ENCODE measurements at regions not wholly inside any gene's neighbourhood (a gene's known extent, or its start where the extent isn't known, plus 50 kb on each side); places are given as distances from the start of the nearest gene placed in this dataset.

DNA sequence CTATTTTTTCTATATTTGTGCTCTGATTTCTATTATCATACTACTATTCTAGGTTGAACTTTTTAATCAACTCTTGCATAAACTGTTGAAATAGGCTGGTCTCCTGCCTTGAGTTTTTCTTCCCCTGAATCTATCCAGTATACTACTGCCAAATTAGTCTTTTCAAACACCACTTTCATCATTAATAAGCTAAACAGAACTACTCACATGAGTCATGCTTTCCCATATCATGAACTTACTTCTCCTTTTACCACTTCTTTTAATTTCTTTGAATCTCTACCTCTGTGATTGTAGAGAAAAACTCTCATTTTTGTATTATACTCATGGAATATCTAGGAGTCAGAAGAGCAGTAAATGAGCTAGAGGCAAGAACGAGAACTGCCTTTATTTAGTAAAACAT, 340.3 kb upstream of the PDE3A start:
- DNase-seq (ENCODE audit: extremely low spot score) = no peak
- TF ChIP-seq FOXM1 (IDR thresholded peaks at IDR 0.05; ENCODE audit: borderline replicate concordance) (no peak), TARDBP (IDR thresholded peaks at IDR 0.05) (no peak), SP1 (IDR thresholded peaks at IDR 0.05) (no peak), NFRKB (IDR thresholded peaks at IDR 0.05) (no peak)
- ChIA-PET POLR2A (no interaction called here), CTCF (no interaction called here)

DNA sequence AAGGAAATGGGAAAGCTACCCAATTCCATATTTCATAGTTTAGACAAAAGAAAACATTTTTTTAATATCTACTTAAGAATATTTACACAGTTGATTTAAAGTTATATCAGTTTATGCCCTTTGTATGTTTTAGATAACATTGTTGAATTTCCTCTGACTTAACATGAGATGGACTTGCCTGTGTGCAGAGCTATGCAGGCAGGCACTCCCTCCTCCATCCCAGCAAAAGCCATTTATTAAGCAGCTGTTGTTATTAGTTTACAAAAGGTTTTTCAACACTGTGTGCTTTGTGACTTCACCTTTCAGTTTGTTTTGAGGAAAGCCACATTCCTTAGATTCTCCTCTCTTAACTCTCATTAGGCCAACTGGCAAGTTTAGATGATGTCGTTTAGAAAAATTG, 337.5 kb upstream of the PDE3A start:
- TF ChIP-seq ELF4 (IDR thresholded peaks at IDR 0.05) = no peak
- TF ChIP-seq FOXK2 (IDR thresholded peaks at IDR 0.05) = no peak
- TF ChIP-seq CTBP1 (IDR thresholded peaks at IDR 0.05; ENCODE audit: borderline replicate concordance) = no peak
- no peak for TF ChIP-seq LEF1 (IDR thresholded peaks at IDR 0.05; ENCODE audit: borderline replicate concordance)
- TF ChIP-seq ARNT (IDR thresholded peaks at IDR 0.05) = no peak
- TF ChIP-seq ZNF384 (IDR thresholded peaks at IDR 0.05) = no peak
- no peak for TF ChIP-seq HDGF (IDR thresholded peaks at IDR 0.05; ENCODE audit: borderline replicate concordance)
- TF ChIP-seq FOXA1 (IDR thresholded peaks at IDR 0.05) = no peak
- no peak for TF ChIP-seq TARDBP (IDR thresholded peaks at IDR 0.05)
- no peak for TF ChIP-seq NFRKB (IDR thresholded peaks at IDR 0.05)
- no peak for TF ChIP-seq SP1 (IDR thresholded peaks at IDR 0.05)
- no peak for TF ChIP-seq SUZ12 (IDR thresholded peaks at IDR 0.05)
- no peak for TF ChIP-seq L3MBTL2 (conservative IDR thresholded peaks at IDR 0.05)
- TF ChIP-seq BHLHE40 (IDR thresholded peaks at IDR 0.05; ENCODE audit: borderline replicate concordance) = no peak
- TF ChIP-seq, protein P1, sequence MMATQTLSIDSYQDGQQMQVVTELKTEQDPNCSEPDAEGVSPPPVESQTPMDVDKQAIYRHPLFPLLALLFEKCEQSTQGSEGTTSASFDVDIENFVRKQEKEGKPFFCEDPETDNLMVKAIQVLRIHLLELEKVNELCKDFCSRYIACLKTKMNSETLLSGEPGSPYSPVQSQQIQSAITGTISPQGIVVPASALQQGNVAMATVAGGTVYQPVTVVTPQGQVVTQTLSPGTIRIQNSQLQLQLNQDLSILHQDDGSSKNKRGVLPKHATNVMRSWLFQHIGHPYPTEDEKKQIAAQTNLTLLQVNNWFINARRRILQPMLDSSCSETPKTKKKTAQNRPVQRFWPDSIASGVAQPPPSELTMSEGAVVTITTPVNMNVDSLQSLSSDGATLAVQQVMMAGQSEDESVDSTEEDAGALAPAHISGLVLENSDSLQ (IDR thresholded peaks at IDR 0.05) = no peak
- POLR2A ChIA-PET = no interaction called here
- CTCF ChIA-PET = no interaction called here
- no peak for DNase-seq (ENCODE audit: extremely low spot score)

DNA sequence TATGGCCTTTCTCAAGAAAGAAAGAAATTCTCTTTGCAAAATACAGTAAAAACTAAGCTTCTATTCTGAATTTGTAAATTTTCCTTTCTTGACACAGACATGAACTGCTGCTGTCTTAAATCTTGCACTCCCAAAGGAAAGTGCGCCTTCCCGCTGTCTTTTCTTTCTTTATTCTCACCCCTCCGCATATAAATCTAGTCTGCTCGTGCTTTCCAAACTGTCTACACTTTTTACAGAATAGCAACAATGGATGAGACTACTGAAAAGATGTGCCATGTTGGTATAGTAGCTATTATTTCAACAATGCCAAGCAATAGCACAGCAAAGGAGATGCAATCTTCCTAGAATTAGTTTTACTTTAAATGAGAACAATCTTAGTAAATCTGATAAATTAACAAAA, 328.8 kb upstream of the PDE3A start:
- no peak for DNase-seq (ENCODE audit: extremely low spot score)
- ChIA-PET POLR2A (no interaction called here), CTCF (no interaction called here)
- TF ChIP-seq SP1 (IDR thresholded peaks at IDR 0.05) (no peak), HDGF (IDR thresholded peaks at IDR 0.05; ENCODE audit: borderline replicate concordance) (no peak)

DNA sequence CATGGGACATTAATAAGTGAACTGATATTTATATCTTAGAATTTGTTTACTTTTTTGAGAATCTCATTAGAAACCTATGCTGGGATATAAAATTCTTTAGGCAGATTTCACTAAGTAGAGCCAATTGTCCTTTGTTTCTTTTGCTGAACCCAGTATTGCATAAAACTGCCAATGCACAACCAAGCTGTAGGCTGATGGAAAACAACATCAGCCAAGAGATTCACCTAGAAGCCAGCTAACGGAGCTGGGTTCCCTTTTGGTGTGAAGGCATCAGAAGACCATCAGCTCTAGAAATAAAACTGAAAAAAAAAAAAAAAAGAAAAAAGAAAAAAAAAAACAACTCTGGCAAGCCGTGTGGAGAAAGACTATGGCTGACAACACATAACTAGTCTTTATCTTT, 328.2 kb upstream of the PDE3A start:
- TF ChIP-seq BHLHE40 (IDR thresholded peaks at IDR 0.05; ENCODE audit: borderline replicate concordance) (no peak), FOXK2 (IDR thresholded peaks at IDR 0.05) (no peak), LEF1 (IDR thresholded peaks at IDR 0.05; ENCODE audit: borderline replicate concordance) (no peak), ARNT (IDR thresholded peaks at IDR 0.05) (no peak), ELF4 (IDR thresholded peaks at IDR 0.05) (no peak), CTBP1 (IDR thresholded peaks at IDR 0.05; ENCODE audit: borderline replicate concordance) (no peak), HDGF (IDR thresholded peaks at IDR 0.05; ENCODE audit: borderline replicate concordance) (no peak)
- CTCF ChIA-PET = no interaction called here
- DNase-seq (ENCODE audit: extremely low spot score) = no peak
- POLR2A ChIA-PET = no interaction called here

DNA sequence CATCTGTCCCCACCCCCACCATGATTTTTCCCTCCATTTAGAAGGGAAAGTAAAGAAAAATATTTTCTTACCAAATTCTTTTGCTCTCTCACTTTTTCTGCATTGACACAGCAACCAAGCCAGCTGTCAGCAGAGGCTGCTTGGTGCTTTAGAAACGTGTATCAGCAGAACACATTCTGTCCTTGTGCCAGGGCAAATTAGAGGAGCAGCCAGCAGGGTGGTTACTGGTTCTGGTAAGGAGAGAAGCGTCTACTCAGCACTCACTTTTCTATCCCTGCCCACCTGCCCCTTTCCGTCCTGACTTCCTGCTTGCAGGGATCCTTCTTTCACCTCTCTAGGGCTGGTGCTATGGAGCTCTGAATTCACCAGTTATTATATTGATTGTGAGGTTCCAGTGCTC, 327.5 kb upstream of the PDE3A start:
- no peak for DNase-seq (ENCODE audit: extremely low spot score)
- ChIA-PET POLR2A (no interaction called here), CTCF (interaction anchor here (0.6 kb wide), 1 partner anchor 19 kb away, joined by 5 read pairs; no protein-coding TSS in a partner anchor)
- no peak for TF ChIP-seq HDGF (IDR thresholded peaks at IDR 0.05; ENCODE audit: borderline replicate concordance)
- TF ChIP-seq, protein P1 (IDR thresholded peaks at IDR 0.05) = no peak
- no peak for TF ChIP-seq BHLHE40 (IDR thresholded peaks at IDR 0.05; ENCODE audit: borderline replicate concordance)
- no peak for TF ChIP-seq FOXM1 (IDR thresholded peaks at IDR 0.05; ENCODE audit: borderline replicate concordance)
- no peak for TF ChIP-seq TARDBP (IDR thresholded peaks at IDR 0.05)
- no peak for TF ChIP-seq ELF4 (IDR thresholded peaks at IDR 0.05)
- TF ChIP-seq ZNF384 (IDR thresholded peaks at IDR 0.05) = no peak
- no peak for TF ChIP-seq FOXK2 (IDR thresholded peaks at IDR 0.05)
- TF ChIP-seq SUZ12 (IDR thresholded peaks at IDR 0.05) = no peak

DNA sequence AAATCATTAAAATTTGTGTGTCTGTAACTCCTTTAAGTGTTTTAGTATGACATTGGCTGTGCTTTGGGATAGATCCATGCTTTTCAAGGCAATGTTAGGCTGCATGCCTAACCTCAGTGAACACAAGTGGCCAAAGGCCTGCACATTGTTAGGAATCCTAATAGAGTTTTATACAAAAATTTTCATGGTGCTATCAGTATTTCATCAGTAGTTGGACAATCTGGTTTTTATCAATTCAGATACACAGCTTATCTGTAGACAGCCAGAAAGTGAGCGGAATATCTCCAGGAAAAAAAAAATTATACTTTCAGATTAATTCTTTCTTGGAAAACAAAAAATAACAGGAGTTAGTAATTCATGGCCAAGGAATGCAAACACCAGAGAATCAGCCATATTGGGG, 324.0 kb upstream of the PDE3A start:
- CTCF ChIA-PET = no interaction called here
- POLR2A ChIA-PET = no interaction called here
- no peak for TF ChIP-seq FOXA1 (IDR thresholded peaks at IDR 0.05)
- TF ChIP-seq FOXK2 (IDR thresholded peaks at IDR 0.05) = no peak
- no peak for TF ChIP-seq L3MBTL2 (conservative IDR thresholded peaks at IDR 0.05)
- no peak for DNase-seq (ENCODE audit: extremely low spot score)

DNA sequence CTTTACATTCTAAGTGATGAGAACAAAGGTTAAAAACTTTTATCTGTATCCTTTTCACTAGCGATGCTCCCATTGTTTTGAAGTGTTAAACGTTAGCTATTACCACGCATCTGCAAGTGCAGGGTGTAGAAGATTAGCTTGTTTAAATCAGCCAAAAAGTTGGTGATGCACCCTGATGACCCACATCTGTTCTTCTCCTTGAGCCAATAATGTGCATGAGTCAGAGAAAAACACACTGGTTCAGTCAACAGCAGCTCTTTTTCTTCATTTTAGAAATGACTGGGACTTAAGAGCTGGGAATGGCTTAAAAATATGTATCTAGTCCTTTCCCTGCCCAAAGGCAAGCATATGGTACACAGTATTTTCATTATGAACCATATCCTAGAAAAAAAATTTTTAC, 323.5 kb upstream of the PDE3A start:
- TF ChIP-seq FOXM1 (IDR thresholded peaks at IDR 0.05; ENCODE audit: borderline replicate concordance) (no peak), SUZ12 (IDR thresholded peaks at IDR 0.05) (no peak), ARNT (IDR thresholded peaks at IDR 0.05) (no peak), L3MBTL2 (conservative IDR thresholded peaks at IDR 0.05) (no peak), ELF4 (IDR thresholded peaks at IDR 0.05) (no peak), CTBP1 (IDR thresholded peaks at IDR 0.05; ENCODE audit: borderline replicate concordance) (no peak), ZNF384 (IDR thresholded peaks at IDR 0.05) (no peak), FOXA1 (IDR thresholded peaks at IDR 0.05) (no peak), FOXK2 (IDR thresholded peaks at IDR 0.05) (no peak), NFRKB (IDR thresholded peaks at IDR 0.05) (no peak), LEF1 (IDR thresholded peaks at IDR 0.05; ENCODE audit: borderline replicate concordance) (no peak), HDGF (IDR thresholded peaks at IDR 0.05; ENCODE audit: borderline replicate concordance) (no peak), TARDBP (IDR thresholded peaks at IDR 0.05) (no peak)
- no peak for DNase-seq (ENCODE audit: extremely low spot score)
- CTCF ChIA-PET = interaction anchor here (0.6 kb wide), 1 partner anchor 78 kb away, joined by 3 read pairs; no protein-coding TSS in a partner anchor
- POLR2A ChIA-PET = no interaction called here

DNA sequence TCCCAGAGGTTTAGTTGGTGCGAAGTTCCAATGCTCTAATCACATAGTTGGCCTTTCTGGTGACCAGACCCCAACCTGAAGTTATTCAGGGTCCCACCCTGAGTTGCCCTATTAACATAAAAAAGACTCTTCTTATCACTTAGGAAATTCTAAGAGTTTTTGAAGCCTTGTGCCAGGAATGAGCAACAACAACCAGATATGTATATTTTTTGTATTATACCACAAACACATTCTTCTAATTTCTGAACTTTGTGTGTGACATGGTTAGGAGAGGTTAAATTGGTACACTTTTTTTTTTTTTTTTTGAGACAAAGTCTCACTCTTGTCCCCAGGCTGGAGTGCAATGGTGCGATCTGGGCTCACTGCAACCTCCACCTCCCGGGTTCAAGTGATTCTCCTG, 320.4 kb upstream of the PDE3A start:
- no peak for DNase-seq (ENCODE audit: extremely low spot score)
- CTCF ChIA-PET = no interaction called here
- TF ChIP-seq ZNF384 (IDR thresholded peaks at IDR 0.05) (no peak), ELF4 (IDR thresholded peaks at IDR 0.05) (no peak), SUZ12 (IDR thresholded peaks at IDR 0.05) (no peak), FOXM1 (IDR thresholded peaks at IDR 0.05; ENCODE audit: borderline replicate concordance) (no peak), CTBP1 (IDR thresholded peaks at IDR 0.05; ENCODE audit: borderline replicate concordance) (no peak), FOXA1 (IDR thresholded peaks at IDR 0.05) (no peak), HDGF (IDR thresholded peaks at IDR 0.05; ENCODE audit: borderline replicate concordance) (no peak), LEF1 (IDR thresholded peaks at IDR 0.05; ENCODE audit: borderline replicate concordance) (no peak), TARDBP (IDR thresholded peaks at IDR 0.05) (no peak), FOXK2 (IDR thresholded peaks at IDR 0.05) (no peak), L3MBTL2 (conservative IDR thresholded peaks at IDR 0.05) (no peak), BHLHE40 (IDR thresholded peaks at IDR 0.05; ENCODE audit: borderline replicate concordance) (no peak)
- TF ChIP-seq, protein P1 (IDR thresholded peaks at IDR 0.05) = no peak
- POLR2A ChIA-PET = no interaction called here

Data from HEK293T (cell line).